Right forelimb (tissue), 1 donor: ENCODE measurements at regions not wholly inside any gene's neighbourhood (a gene's known extent, or its start where the extent isn't known, plus 50 kb on each side); places are given as distances from the start of the nearest gene placed in this dataset.
"Not testable (repeated sequence)": the region's sequence is repeated elsewhere in the genome, so short reads cannot be mapped to it uniquely, and the experiment has no call there.

Experiments used
- DNase-seq: peaks from one replicate; pipeline ENCODE4 v3.0.0-alpha.2; 2018

- DNase-seq: no peak
Measured at GRCh38 chr12:89787763-89788162, 79.1 kb upstream of the ATP2B1 start.

DNA sequence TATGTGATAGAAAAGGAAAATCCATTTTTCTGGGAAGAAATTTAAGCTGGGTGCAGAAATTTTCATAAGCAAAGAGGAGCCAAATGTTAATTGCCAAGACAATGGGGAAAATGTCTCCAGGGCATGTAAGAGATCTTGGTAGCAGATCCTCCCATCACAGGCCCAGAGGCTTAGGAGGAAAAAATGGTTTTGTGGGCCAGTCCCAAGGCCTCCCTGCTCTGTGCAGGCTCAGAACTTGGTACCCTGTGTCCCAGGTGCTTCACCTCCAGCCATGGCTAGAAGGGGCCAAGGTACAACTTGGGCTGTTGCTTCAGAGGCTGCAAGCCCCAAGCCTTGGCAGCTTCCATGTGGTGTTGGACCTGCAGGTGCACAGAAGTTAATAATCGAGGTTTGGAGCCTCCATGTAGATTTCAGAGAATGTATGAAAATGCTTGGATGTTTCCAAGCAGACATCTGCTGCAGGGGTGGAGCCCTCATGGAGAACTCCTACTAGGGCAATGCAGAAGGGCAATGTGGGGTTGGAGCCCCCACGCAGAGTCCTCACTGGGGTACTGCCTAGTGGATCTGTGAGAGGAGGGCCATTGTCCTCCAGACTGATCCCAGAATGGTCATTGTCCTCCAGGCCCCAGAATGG is 77.7 kb upstream of the ATP2B1 start:
- DNase-seq: no peak

GRCh38 chr12:89783359-89784060 is 74.9 kb upstream of the ATP2B1 start:
- DNase-seq: peak; percentile 59

GRCh38 chr12:89782807-89783206 is 74.2 kb upstream of the ATP2B1 start:
- no peak for DNase-seq

DNA sequence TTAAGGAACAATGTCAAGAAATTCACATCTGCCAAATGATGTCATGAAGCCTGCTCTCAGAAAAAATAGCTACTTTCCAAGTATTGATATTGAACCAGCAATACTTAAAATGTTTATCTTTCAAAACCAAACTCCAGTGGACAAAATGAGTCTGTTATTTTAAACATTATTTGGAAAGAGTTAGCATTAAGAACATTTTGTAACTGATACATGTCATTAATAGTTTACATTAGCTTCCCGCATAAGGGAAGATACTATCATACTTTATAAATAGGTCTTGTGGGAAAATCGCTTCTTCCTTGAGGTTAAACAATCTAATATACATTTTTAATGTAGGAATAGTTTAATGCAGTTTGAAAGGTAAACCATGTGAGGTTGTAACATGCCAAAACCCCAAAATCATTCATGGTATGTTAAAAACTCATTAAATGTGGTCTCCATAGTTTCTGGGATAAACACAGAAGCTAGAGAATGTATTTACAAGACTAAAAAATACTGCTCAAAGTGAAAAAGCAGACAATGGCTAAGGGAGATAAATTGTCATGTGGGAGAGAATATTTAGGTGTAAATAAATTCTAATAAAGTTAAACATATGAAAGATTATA is 73.4 kb upstream of the ATP2B1 start:
- no peak for DNase-seq

- no peak for DNase-seq
Measured at GRCh38 chr12:89781156-89781555, 72.5 kb upstream of the ATP2B1 start.

- no peak for DNase-seq
Measured at GRCh38 chr12:89779090-89779489, 70.5 kb upstream of the ATP2B1 start.

DNA sequence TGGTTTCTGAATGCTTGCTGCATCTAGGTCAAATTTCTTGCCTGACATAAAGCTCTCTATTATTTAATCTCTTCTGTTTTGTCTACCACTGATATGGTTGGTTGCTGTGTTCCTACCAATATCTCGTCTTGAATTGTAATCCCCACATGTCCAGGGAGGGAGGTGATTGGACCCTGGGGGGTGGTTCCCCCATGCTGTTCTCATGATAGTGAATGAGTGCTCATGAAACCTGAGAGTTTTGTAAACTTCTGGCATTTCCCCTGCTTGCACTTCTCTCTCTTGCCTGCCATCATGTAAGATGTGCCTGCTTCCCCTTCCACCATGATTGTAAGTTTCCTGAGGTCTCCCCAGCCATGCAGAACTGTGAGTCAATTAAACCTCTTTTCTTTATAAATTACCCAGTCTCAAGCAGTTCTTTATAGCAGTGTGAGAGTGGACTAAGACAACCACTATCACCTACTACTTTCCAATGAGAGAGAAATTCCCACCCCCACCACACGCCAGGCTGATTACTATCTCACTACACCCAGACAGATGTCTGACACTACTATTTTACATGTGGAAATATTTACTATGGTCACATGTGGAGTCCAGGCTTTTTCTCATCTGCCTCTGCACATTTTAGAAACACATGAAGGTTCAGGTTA is 69.2 kb upstream of the ATP2B1 start:
- DNase-seq: no peak

- no peak for DNase-seq
Measured at GRCh38 chr12:89775986-89776365, 67.3 kb upstream of the ATP2B1 start.

DNA sequence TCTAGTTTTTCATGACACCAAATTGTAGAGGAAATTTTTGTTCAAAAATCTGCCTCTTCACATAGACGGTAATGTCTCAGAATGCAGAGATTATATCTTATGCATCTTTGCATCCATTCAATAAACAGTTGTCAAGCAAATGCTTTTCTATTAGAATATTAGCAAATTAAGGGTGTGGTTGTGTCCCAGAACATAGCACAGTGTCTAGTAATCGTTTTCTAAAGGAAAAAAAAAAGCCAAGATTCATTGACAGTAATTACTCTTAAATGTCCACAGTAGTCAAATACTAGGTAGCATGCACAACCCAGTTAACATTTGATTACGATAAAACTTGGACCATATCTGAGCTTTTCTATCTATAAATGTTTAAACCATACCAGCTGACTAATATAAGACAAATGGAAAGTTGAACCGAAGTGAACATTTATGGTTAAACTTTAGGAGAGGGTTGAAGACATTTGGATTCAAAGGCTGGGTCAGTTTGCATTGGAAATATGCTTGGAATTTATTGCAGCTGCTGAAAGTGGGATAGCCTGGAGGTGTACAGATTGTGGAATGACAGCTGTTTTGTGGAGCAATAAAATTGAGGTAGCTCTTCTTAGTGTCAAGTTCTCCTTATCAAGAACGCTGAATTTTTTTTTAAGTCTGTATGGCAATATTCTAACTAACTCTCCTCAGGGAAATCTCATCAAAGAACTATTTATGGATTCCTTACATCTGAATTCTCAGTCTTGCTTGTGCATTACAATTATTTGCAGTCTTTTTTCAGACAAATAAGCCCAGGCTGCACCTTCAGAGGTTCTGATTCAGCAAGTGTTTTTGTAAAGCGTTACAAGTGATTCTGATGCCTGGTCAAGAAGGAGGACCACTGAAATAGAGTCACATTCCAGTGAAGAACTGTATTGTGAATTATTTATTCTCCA is 66.7 kb upstream of the ATP2B1 start:
- no peak for DNase-seq

- DNase-seq: no peak
Measured at GRCh38 chr12:89774645-89775044, 66.0 kb upstream of the ATP2B1 start.

DNA sequence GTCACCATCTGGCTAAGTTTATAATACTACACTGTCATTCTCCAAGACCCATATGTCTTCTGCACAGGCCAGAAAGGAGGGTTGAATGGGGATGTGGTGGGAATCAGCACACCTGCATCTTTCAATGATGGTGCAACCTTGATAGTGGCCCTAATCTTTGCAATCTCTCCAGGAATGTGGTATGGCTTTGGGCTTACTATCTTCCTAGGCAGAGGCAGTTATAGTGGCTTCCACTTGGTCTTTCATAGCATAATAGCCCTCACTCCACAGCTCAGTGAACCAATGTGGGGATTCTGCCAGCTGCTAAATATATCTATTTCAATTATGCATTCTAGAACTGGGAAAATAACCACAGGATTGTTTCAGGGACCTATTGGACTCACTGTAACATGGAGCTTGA is 61.8 kb upstream of the ATP2B1 start:
- DNase-seq: no peak

- no peak for DNase-seq
Measured at GRCh38 chr12:89769483-89769818, 60.8 kb upstream of the ATP2B1 start.

DNA sequence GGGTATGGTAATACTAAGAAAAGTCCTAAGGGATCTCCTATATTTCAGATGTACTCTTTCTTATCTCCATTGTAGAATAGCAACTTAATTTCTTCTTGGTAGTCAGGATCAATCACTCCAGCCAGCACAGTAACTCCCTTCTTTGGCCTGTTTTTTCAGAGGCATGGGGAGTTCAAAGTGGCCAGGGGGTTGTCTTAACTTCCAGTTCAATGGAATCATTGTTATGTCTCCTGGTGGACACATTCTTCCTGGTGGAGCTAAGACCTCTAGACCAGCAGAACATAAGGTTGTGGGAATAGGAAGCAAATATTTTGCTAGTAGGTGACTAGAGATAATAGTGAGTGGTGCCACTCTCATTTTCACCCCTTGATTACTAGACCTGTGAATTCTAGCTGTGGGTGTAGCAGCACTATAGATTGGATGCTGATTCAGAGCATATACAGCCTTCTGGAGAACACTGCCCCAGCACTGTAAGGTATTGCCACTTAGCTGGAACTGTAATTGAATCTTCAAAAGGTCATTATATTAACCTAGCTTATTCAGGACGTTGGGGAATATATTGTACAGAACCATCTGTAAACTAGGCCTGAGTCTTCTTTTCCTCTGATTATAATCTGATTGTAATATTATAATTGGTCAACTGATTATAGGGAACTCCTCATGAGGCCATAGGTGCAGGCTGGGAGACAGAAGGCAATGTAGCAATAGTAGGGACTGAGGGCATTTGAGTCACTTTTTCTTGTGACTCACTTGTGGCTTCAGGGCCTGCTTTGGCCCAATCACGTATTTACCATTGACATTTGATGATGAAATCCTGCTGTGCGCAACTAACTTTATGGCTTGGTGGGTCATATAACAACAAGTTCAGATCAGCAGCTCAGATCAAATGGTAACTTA is 60.2 kb upstream of the ATP2B1 start:
- no peak for DNase-seq

GRCh38 chr12:89765959-89766824 is 57.6 kb upstream of the ATP2B1 start:
- DNase-seq: no peak

GRCh38 chr12:89764164-89764563 is 55.5 kb upstream of the ATP2B1 start:
- not testable (repeated sequence) for DNase-seq

DNA sequence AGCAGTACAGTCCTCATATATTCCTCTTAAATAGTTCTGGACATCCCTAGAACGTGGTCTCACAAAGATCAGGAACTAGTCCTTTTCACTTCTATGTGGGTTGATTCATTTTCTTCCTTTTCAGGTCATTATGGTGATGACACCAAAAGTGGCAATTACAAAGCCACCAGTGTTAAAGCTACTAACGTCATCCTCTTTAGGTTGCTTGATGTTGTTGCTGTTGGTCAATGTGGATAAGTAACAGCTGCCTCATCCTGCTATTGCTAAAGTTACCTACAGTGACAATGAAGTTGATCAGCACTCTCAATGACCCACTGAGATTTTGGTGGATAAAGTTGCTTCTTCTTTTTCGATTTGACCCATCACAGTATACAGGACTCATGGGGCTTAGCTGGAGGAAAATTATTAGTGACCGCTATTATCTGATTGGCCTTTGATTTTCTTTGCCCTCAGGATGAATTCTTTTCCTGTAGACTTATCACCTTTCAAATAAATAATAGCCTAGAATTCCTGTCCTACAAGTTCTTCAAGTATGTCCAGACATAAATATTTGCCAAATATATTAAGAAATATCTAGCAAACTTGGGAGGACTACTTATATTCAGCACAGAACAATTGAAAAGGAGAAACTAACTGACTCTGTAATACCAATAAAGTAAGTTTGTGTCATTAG is 54.0 kb upstream of the ATP2B1 start:
- no peak for DNase-seq

- DNase-seq: no peak
Measured at GRCh38 chr12:89760783-89761182, 52.1 kb upstream of the ATP2B1 start.
